SK-N-MC (cell line): ENCODE measurements at regions not wholly inside any gene's neighbourhood (a gene's known extent, or its start where the extent isn't known, plus 50 kb on each side); places are given as distances from the start of the nearest gene placed in this dataset.

Source experiments
- DNase-seq: peaks from one replicate; pipeline ENCODE4 v3.0.0-alpha.2; 2011; ENCODE audit warnings: low read depth, low spot score
- H3K27ac ChIP-seq: fragments of 200-600 bp; sonication (generic); 2 replicates; pipeline ENCODE4 v1.5.1; 2016; ENCODE audit warnings: mixed run types
- H3K36me3 ChIP-seq: fragments of 200-600 bp; sonication (generic); 2 replicates; pipeline ENCODE4 v1.6.1; 2017; ENCODE audit warnings: antibody characterized with exemption, low read length, mixed read lengths; ENCODE audit not compliant: insufficient read depth
- H3K4me3 ChIP-seq: fragments of 200-600 bp; sonication (generic); 2 replicates; pipeline ENCODE4 v1.5.1; 2016
- H3K9ac ChIP-seq: fragments of 200-600 bp; sonication (generic); 2 replicates; pipeline ENCODE4 v1.8.0; 2017; ENCODE audit warnings: mixed run types, mixed read lengths; ENCODE audit not compliant: insufficient read length
- H3K9me3 ChIP-seq: fragments of 200-600 bp; sonication (generic); 2 replicates; pipeline ENCODE4 v1.6.1; 2017; ENCODE audit warnings: low read depth, mild to moderate bottlenecking, antibody characterized with exemption, low read length, moderate library complexity, mixed read lengths
- EZH2 ChIP-seq: fragments of 200-600 bp; sonication (generic); IDR thresholded peaks from one replicate; pipeline ENCODE4 v1.6.1; 2017; ENCODE audit warnings: antibody characterized with exemption
- FOXP2 ChIP-seq: optimal IDR thresholded peaks from 2 replicates; pipeline ENCODE3; 2011; ENCODE audit warnings: mild to moderate bottlenecking, moderate library complexity; ENCODE audit not compliant: insufficient read depth; ENCODE audit errors: extremely low read length, control extremely low read depth
- POLR2AphosphoS5 ChIP-seq: IDR thresholded peaks from 2 replicates; pipeline ENCODE4 v1.6.1; 2012; ENCODE audit warnings: mild to moderate bottlenecking, low read depth, low read length, borderline replicate concordance

DNA sequence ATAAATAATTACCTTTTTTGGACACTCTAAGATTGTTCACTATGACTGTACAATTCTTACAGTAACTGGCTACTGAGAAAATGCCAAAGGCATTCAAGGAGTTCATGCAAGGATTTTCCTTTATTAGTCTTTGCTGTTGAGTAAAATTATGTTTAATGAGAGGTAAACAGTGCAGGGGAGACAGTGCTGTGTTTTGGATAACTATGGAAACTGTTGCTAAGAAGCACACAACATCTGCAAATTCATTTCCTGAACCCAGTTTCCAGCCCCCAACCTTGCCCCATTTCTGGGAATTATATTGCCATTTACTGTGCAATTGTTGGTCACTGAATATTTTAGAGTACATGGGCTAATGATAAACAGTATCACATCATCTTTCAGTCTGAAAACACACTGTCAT, 1005.8 kb downstream of the TRHDE start:
- DNase-seq: no peak
- no peaks in the 10 kb centered on the region for H3K9me3 ChIP-seq
- no peaks in the 10 kb centered on the region for H3K36me3 ChIP-seq
- TF ChIP-seq EZH2 (no peak), FOXP2 (no peak), POLR2AphosphoS5 (no peak)
- H3K4me3 ChIP-seq: no peak overlapping the region
- H3K9ac ChIP-seq: no peak overlapping the region
- H3K27ac ChIP-seq: no peak overlapping the region

- TF ChIP-seq POLR2AphosphoS5 (no peak), EZH2 (no peak), FOXP2 (no peak)
- Histone ChIP-seq H3K9ac (no peak overlapping the region), H3K27ac (no peak overlapping the region), H3K4me3 (no peak overlapping the region), H3K9me3 (no peaks in the 10 kb centered on the region), H3K36me3 (no peaks in the 10 kb centered on the region)
- no peak for DNase-seq
Measured at GRCh38 chr12:73301530-73301929, 1029.4 kb downstream of the TRHDE start.

DNA sequence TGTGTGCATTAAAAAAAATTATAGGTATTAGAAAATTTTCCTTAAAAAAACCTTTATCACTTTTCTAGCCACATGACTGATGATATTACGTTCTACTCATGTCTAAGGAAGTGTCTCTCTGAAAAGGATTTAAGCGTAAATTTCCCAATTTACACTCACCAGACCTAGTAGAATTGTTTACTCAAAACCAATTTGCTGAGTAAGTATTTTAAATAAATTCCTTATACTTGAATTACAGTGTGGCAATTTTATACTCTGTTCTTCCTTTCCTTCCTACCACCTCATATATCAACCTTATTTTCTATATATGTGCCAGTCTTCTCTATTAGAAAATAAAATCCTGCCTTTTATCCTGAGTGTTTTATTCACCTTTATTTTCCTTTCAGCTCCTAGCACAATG, 1035.1 kb downstream of the TRHDE start:
- H3K36me3 ChIP-seq: no peaks in the 10 kb centered on the region
- H3K27ac ChIP-seq: peak overlapping the region; percentile 60; the same call in 1 of the 2 replicates
- H3K4me3 ChIP-seq: no peak overlapping the region
- TF ChIP-seq EZH2 (no peak), FOXP2 (no peak), POLR2AphosphoS5 (no peak)
- no peak overlapping the region for H3K9ac ChIP-seq
- no peak for DNase-seq
- 0 out of 2 replicates have a peak, but pooled peaks cover 2% of the 10 kb centered on the region for H3K9me3 ChIP-seq

DNA sequence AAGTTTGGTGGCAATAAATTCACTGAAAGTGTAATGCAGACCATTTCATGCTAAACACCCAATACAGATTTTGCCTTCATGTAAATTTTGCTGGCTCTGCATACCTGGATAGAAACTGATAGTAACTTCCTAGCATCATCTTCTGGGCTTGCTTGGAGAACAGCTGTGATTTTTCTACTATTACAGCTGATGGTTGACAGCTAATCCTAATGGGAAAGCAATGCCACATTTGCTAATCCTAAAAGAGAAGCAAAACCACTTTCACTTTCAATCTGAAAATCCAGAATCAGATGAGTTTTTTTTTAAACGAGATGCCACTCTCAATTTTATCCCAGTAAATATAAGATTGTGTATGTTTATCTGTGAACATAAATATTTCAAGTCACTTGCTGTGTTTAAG, 1035.9 kb downstream of the TRHDE start:
- Histone ChIP-seq H3K9ac (no peak overlapping the region), H3K36me3 (no peaks in the 10 kb centered on the region), H3K27ac (no peak overlapping the region), H3K9me3 (0 out of 2 replicates have a peak, but pooled peaks cover 2% of the 10 kb centered on the region), H3K4me3 (peak overlapping the region; percentile 61)
- no peak for TF ChIP-seq FOXP2
- no peak for TF ChIP-seq EZH2
- TF ChIP-seq POLR2AphosphoS5: no peak
- DNase-seq: no peak

GRCh38 chr12:73308747-73309146, 1036.6 kb downstream of the TRHDE start:
- H3K27ac ChIP-seq: no peak overlapping the region
- no peak overlapping the region for H3K4me3 ChIP-seq
- no peaks in the 10 kb centered on the region for H3K36me3 ChIP-seq
- H3K9me3 ChIP-seq: 0 out of 2 replicates have a peak, but pooled peaks cover 2% of the 10 kb centered on the region
- TF ChIP-seq EZH2 (no peak), FOXP2 (no peak), POLR2AphosphoS5 (no peak)
- H3K9ac ChIP-seq: no peak overlapping the region
- no peak for DNase-seq

GRCh38 chr12:73321319-73321718, 1049.1 kb downstream of the TRHDE start:
- H3K9ac ChIP-seq: no peak overlapping the region
- DNase-seq: no peak
- H3K9me3 ChIP-seq: no peaks in the 10 kb centered on the region
- no peak overlapping the region for H3K4me3 ChIP-seq
- no peaks in the 10 kb centered on the region for H3K36me3 ChIP-seq
- TF ChIP-seq POLR2AphosphoS5: no peak
- no peak for TF ChIP-seq EZH2
- TF ChIP-seq FOXP2: no peak
- H3K27ac ChIP-seq: no peak overlapping the region

GRCh38 chr12:73321776-73322175, 1049.6 kb downstream of the TRHDE start:
- H3K4me3 ChIP-seq: no peak overlapping the region
- no peak for DNase-seq
- TF ChIP-seq POLR2AphosphoS5: no peak
- H3K9ac ChIP-seq: no peak overlapping the region
- H3K27ac ChIP-seq: no peak overlapping the region
- no peaks in the 10 kb centered on the region for H3K9me3 ChIP-seq
- H3K36me3 ChIP-seq: no peaks in the 10 kb centered on the region

GRCh38 chr12:73330584-73331351, 1058.6 kb downstream of the TRHDE start:
- Histone ChIP-seq H3K27ac (no peak overlapping the region), H3K9me3 (no peaks in the 10 kb centered on the region), H3K9ac (no peak overlapping the region), H3K36me3 (no peaks in the 10 kb centered on the region), H3K4me3 (no peak overlapping the region)
- no peak for TF ChIP-seq FOXP2
- TF ChIP-seq POLR2AphosphoS5: no peak
- TF ChIP-seq EZH2: no peak
- DNase-seq: no peak
